ENCODE measurements at regions not wholly inside any gene's neighbourhood (a gene's known extent, or its start where the extent isn't known, plus 50 kb on each side); places are given as distances from the start of the nearest gene placed in this dataset.

DNA sequence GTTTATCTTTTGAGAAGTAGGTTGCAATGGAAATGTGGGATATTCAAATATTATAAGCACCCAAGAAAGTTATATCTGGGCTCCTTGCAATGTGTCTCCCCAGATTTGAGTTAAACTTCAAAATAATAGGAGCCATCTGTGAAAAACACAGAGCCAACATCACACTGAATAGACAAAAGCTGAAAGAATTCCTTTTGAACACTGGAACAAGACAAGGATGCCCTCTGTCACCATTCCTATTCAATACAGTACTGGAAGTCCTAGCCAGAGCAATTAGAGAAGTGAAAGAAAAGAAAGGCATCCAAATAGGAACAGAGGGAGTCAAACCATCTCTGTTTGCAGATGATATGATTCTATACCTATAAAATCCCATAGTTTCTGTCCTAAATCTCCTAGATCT lies 114.3 kb upstream of the IL1RAPL1 start:
- Mint-ChIP-seq H3K27me3 (ENCODE audit: low read depth) (no peaks in the 10 kb centered on the region; the same call in 1 of the 2 replicates), H3K36me3 (no peaks in the 10 kb centered on the region), H3K4me3 (no peak overlapping the region), H3K4me1 (0 out of 2 replicates have a peak, but pooled peaks cover 6% of the 10 kb centered on the region), H3K27ac (no peak overlapping the region), H3K9me3 (peaks cover 15% of the 10 kb centered on the region)
- ChIA-PET POLR2A (no interaction called here), CTCF (no interaction called here)
- ATAC-seq: no peak
- no peak for TF ChIP-seq TP53 (CRISPR knock-in tag; IDR thresholded peaks at IDR 0.05)
- TF ChIP-seq NFYB (CRISPR knock-in tag; conservative IDR thresholded peaks at IDR 0.05; ENCODE audit: low read depth): no peak
- no peak for DNase-seq (ENCODE audit: low spot score)

DNA sequence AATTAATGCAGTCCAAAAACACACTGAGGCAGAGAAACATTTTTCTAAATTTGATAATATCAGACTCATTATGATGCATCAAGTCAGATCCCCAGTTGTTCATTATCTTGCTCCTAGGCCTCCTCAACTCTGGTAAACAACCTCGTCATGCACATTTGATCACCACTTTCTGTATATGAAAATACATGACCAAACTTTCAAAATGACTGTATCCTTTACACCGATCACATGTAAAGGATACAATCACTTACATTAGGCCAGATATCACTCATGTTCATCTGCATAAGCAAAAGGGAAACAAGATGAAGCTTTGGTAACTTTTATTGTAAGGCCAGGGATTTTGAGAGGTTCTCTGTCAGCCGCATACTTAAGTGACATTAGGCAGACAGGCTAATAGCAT lies 99.4 kb upstream of the IL1RAPL1 start:
- Mint-ChIP-seq H3K36me3 (no peaks in the 10 kb centered on the region), H3K4me3 (no peak overlapping the region), H3K4me1 (peaks cover 28% of the 10 kb centered on the region), H3K9me3 (no peaks in the 10 kb centered on the region), H3K27me3 (ENCODE audit: low read depth) (peaks cover 45% of the 10 kb centered on the region), H3K27ac (no peak overlapping the region)
- DNase-seq (ENCODE audit: low spot score) (no peak), ATAC-seq (no peak)
- POLR2A ChIA-PET: no interaction called here
- TF ChIP-seq GRHL2 (CRISPR knock-in tag; IDR thresholded peaks at IDR 0.05; ENCODE audit: insufficient replicate concordance, severe bottlenecking) (no peak), ZNF219 (CRISPR knock-in tag; IDR thresholded peaks at IDR 0.05; ENCODE audit: borderline replicate concordance) (no peak), STAT6 (CRISPR knock-in tag; conservative IDR thresholded peaks at IDR 0.05; ENCODE audit: low read depth) (no peak), MXD4 (CRISPR knock-in tag; IDR thresholded peaks at IDR 0.05; ENCODE audit: borderline replicate concordance) (no peak)
- TF ChIP-seq, protein P1, sequence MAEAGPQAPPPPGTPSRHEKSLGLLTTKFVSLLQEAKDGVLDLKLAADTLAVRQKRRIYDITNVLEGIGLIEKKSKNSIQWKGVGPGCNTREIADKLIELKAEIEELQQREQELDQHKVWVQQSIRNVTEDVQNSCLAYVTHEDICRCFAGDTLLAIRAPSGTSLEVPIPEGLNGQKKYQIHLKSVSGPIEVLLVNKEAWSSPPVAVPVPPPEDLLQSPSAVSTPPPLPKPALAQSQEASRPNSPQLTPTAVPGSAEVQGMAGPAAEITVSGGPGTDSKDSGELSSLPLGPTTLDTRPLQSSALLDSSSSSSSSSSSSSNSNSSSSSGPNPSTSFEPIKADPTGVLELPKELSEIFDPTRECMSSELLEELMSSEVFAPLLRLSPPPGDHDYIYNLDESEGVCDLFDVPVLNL (CRISPR knock-in tag; IDR thresholded peaks at IDR 0.05; ENCODE audit: borderline replicate concordance, low read depth): no peak
- CTCF ChIA-PET: no interaction called here

DNA sequence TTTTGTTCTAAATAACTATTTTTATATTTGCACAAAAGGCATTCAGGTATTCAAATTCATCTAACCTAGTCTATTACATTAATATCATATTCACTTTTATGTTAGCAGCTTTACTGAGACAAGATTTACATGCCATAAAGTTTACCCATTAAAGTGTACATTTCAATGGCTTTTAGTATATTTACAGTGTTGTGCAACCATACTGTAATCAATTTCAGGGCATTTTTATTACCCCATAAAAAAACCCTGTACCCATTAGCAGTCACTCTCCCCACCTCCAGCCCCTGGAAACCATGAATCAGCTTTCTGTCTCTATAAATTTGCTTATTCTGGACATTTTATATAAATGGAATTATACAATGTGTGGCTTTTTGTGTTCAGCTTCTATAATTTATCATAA lies 95.9 kb upstream of the IL1RAPL1 start:
- Mint-ChIP-seq H3K4me3 (no peak overlapping the region), H3K27ac (no peak overlapping the region), H3K4me1 (peaks cover 23% of the 10 kb centered on the region), H3K27me3 (ENCODE audit: low read depth) (peaks cover 30% of the 10 kb centered on the region), H3K9me3 (no peaks in the 10 kb centered on the region), H3K36me3 (no peaks in the 10 kb centered on the region)
- ChIA-PET POLR2A (no interaction called here), CTCF (no interaction called here)
- DNase-seq (ENCODE audit: low spot score) (no peak), ATAC-seq (no peak)
- TF ChIP-seq IRF2 (CRISPR knock-in tag; IDR thresholded peaks at IDR 0.05; ENCODE audit: borderline replicate concordance, low read depth): no peak
- TF ChIP-seq FOXP1 (CRISPR knock-in tag; IDR thresholded peaks at IDR 0.05; ENCODE audit: borderline replicate concordance): no peak
- TF ChIP-seq, protein P2, sequence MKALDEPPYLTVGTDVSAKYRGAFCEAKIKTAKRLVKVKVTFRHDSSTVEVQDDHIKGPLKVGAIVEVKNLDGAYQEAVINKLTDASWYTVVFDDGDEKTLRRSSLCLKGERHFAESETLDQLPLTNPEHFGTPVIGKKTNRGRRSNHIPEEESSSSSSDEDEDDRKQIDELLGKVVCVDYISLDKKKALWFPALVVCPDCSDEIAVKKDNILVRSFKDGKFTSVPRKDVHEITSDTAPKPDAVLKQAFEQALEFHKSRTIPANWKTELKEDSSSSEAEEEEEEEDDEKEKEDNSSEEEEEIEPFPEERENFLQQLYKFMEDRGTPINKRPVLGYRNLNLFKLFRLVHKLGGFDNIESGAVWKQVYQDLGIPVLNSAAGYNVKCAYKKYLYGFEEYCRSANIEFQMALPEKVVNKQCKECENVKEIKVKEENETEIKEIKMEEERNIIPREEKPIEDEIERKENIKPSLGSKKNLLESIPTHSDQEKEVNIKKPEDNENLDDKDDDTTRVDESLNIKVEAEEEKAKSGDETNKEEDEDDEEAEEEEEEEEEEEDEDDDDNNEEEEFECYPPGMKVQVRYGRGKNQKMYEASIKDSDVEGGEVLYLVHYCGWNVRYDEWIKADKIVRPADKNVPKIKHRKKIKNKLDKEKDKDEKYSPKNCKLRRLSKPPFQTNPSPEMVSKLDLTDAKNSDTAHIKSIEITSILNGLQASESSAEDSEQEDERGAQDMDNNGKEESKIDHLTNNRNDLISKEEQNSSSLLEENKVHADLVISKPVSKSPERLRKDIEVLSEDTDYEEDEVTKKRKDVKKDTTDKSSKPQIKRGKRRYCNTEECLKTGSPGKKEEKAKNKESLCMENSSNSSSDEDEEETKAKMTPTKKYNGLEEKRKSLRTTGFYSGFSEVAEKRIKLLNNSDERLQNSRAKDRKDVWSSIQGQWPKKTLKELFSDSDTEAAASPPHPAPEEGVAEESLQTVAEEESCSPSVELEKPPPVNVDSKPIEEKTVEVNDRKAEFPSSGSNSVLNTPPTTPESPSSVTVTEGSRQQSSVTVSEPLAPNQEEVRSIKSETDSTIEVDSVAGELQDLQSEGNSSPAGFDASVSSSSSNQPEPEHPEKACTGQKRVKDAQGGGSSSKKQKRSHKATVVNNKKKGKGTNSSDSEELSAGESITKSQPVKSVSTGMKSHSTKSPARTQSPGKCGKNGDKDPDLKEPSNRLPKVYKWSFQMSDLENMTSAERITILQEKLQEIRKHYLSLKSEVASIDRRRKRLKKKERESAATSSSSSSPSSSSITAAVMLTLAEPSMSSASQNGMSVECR (CRISPR knock-in tag; IDR thresholded peaks at IDR 0.05; ENCODE audit: borderline replicate concordance): no peak
- TF ChIP-seq ZNF671 (CRISPR knock-in tag; IDR thresholded peaks at IDR 0.05): no peak
- TF ChIP-seq MXD4 (CRISPR knock-in tag; IDR thresholded peaks at IDR 0.05; ENCODE audit: borderline replicate concordance): no peak
- TF ChIP-seq MLX (CRISPR knock-in tag; IDR thresholded peaks at IDR 0.05): no peak
- TF ChIP-seq NR2C2 (CRISPR knock-in tag; IDR thresholded peaks at IDR 0.05): no peak
- TF ChIP-seq RELA (CRISPR knock-in tag; IDR thresholded peaks at IDR 0.05; ENCODE audit: borderline replicate concordance): no peak
- no peak for TF ChIP-seq NR3C1 (CRISPR knock-in tag; conservative IDR thresholded peaks at IDR 0.05; ENCODE audit: low read depth)
- no peak for TF ChIP-seq FOXP4 (CRISPR knock-in tag; IDR thresholded peaks at IDR 0.05)
- no peak for TF ChIP-seq KAT7 (CRISPR knock-in tag; IDR thresholded peaks at IDR 0.05; ENCODE audit: borderline replicate concordance)
- TF ChIP-seq NR1H2 (CRISPR knock-in tag; IDR thresholded peaks at IDR 0.05): no peak
- no peak for TF ChIP-seq ZNF416 (CRISPR knock-in tag; IDR thresholded peaks at IDR 0.05)

All from WTC11 (cell line).